SK-N-MC (cell line): ENCODE measurements at regions not wholly inside any gene's neighbourhood (a gene's known extent, or its start where the extent isn't known, plus 50 kb on each side); places are given as distances from the start of the nearest gene placed in this dataset.

Source experiments
- EZH2 ChIP-seq: fragments of 200-600 bp; sonication (generic); IDR thresholded peaks from one replicate; pipeline ENCODE4 v1.6.1; 2017; ENCODE audit warnings: antibody characterized with exemption
- FOXP2 ChIP-seq: optimal IDR thresholded peaks from 2 replicates; pipeline ENCODE3; 2011; ENCODE audit warnings: mild to moderate bottlenecking, moderate library complexity; ENCODE audit not compliant: insufficient read depth; ENCODE audit errors: extremely low read length, control extremely low read depth
- POLR2AphosphoS5 ChIP-seq: IDR thresholded peaks from 2 replicates; pipeline ENCODE4 v1.6.1; 2012; ENCODE audit warnings: mild to moderate bottlenecking, low read depth, low read length, borderline replicate concordance

DNA sequence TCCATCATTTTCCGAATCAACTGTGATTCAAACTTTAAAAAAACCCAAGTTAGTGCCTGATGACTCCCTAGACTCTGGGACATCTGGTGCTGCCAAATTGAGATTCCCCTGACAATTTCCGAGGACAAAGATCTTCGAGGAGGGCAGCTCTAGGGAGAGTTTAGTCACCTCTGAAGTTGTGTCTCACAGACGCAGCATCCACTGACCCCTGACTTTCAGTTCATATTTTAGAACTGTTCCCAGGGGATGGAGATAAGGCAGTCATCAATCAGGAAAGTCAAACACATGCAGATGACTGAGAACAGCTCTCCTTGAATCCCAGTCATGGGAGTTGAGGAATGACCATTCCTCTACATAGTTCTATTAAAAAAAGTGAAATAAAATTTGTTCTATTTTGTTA, 643.9 kb downstream of the TRIML1 start:
- TF ChIP-seq POLR2AphosphoS5 (no peak), EZH2 (no peak), FOXP2 (no peak)
